ENCODE measurements at regions not wholly inside any gene's neighbourhood (a gene's known extent, or its start where the extent isn't known, plus 50 kb on each side); places are given as distances from the start of the nearest gene placed in this dataset.
"Not testable (repeated sequence)": the region's sequence is repeated elsewhere in the genome, so short reads cannot be mapped to it uniquely, and the experiment has no call there.

DNA sequence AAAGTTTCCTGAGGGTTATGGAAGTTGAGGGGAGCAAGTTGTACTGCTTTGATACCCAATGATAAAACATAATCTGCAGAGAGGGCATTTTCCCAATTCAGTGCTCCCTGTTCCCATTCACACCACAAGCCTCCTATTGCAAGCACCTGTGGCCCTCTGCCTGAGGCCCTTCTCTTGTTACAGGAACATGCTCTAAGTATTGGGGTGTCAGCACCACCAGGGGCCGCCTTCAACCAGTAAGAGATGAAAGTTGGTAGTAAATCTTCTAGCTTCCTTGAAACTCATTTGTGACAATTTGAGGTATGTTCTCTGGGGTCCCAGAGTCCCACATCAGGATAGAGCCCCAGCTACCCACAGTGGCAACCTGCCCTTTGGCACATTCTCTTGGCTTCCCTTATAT is 265.4 kb upstream of the ARHGEF26 start:
- no peak for DNase-seq

DNA sequence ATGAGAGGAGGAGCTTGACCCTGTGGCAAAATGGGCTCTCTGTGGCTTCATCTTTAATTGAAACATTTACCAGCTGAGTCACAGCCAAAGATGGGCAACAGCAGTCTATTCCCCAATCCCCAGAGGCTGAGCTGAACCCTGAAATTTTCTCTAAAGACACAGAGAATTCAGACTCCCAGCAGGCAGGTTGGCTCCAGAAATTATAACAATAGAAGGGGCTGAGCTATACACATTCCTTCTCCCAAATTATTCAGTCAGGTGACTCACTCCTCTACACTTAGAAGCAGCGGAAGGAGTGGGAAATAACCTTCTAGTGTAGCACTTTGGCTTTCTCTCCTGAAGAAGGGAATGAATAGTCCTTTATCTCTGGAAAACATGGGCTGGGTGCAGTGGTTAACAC is 264.3 kb upstream of the ARHGEF26 start:
- no peak for DNase-seq

DNA sequence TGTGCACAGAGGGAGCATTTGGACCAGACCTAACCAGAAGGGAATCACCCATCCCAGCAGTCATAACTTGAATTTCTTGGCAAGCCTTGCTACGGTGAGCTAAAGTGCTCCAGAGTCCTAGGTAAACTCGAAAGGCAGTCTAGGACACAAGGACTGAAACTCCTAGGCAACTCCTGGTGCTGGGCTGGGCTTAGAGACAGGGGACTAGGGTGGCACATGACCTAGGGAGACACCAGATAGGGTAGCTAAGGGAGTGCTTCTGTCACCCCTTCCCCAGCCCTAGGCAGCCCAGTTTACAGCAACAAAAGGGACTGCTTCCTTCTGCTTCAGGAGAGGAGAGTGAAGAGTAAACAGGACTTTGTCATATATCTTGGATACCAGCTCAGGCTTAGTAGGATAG is 256.4 kb upstream of the ARHGEF26 start:
- DNase-seq = no peak

DNA sequence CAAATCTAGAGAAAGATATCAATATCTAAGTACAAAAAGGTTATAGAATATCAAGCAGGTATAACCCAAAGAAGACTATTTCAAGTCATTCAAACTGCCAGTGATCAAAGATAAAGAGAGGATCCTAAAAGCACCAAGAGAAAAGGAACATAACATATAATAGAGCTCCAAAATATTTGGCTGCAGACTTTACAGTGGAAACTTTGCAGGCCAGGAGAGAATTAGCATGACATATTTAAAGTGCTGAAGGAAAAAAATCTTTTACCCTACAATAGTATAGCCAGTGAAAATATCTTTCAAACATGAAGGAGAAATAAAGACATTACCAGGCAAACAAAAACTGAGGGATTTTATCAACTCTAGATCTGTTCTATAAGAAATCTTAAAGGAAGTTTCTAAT is 254.3 kb upstream of the ARHGEF26 start:
- no peak for DNase-seq

DNA sequence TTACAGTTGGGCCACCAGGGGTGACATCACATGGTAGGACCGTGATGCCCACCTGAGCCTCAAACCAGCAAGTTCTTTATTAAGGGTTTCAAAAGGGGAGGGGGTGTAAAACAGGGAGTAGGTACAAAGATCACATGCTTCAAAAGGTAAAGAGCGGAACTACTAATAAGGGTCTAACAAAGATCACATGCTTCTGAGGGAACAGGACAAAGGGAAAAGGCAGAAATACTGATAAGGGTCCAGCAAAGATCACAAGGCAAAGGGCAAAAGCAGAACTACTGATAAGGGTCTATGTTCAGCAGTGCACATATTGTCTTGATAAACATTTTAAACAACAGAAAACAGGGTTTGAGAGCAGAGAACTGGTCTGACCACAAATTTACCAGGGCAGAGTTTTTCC is 246.8 kb upstream of the ARHGEF26 start:
- not testable (repeated sequence) for DNase-seq

DNA sequence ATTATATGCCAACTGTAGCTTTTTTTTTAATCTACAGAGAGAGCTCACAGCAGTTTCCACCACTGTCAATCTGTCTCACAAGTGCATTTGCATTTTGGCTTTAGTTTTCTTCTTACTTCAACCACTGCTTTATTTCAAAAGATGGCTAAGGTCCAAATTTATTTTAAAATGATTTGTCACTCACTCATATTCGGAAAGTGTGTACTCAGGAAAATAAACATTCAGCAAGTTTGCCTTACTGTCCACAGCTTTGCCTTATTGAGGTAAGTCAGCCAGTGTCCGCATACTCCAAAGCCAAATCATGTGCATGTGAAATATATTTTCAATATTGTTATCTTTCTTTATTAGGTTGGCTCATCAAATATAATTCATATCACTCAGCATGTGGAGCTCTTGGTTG is 240.7 kb upstream of the ARHGEF26 start:
- no peak for DNase-seq

DNA sequence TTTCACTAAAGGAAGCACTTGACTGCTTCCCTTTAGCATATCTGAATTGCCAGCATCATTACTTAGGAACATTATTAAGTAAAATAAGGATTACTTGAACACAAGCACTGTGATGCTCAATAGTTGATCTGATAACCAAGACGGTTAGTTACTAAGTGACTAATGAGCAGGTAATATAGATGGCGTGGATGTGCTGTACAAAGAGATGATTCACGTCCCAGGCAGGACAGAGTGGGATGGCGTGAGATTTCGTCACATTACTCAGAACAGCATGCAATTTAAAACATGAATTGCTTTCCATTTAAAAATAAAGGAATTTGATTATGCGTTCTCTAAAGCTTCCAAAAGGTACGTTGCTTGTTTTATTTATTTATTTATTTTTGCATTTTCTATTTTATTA is 240.0 kb upstream of the ARHGEF26 start:
- DNase-seq = no peak

DNA sequence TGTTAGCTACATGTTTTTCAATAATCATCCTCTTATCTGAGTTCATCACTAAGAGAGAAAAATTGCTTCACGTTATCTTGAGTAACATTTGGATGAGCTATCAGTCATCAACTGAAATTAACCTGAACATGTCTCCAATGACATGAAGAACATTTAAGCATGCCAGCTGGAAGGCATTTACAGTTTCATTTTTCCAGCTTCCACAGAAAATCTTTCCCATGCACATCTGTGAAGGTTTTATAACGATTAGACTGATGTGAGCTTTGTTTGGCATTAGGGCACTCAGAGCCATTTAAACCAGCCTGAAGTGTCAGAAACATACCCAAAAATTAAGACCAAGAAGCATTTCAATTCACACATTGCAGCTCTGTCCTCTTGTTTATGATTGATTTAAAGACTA is 235.8 kb upstream of the ARHGEF26 start:
- DNase-seq = no peak

DNA sequence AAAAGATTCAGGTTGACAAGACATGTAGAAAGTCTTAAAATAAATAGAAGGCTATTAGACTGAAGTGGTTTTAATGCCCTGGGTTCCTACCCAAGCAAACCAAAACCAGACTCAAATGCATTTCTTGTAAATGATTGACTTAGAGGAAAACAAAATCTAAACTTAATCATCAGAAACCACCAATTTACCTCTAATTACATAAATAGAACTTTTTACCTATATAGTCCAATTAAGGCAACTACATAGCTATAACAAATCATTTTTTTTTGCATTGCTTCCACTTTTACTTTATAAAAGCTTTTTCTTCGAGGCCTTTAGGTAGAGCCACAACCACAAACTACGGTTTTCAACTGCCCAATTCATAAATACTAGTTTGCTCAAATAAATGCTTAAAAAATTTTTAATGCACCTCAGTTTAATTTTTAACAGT is 231.3 kb upstream of the ARHGEF26 start:
- no peak for DNase-seq

DNA sequence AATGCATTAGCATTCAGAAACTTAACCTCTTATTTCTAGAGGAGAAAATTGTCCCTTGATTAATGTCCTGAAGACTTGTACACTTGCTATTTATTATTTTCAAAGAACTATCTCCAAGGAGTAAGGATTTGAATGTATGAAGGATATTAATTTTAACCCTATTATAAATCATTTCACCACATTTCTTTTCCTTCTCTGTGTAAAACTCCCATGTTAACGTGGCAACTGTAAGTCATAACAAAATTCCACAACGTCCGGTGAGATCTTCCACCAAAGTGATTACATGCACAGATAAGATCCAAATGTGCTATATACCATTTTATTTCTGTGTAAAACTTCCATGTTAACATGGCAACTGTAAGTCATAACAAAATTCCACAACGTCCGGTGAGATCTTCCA is 229.1 kb upstream of the ARHGEF26 start:
- DNase-seq = no peak

DNA sequence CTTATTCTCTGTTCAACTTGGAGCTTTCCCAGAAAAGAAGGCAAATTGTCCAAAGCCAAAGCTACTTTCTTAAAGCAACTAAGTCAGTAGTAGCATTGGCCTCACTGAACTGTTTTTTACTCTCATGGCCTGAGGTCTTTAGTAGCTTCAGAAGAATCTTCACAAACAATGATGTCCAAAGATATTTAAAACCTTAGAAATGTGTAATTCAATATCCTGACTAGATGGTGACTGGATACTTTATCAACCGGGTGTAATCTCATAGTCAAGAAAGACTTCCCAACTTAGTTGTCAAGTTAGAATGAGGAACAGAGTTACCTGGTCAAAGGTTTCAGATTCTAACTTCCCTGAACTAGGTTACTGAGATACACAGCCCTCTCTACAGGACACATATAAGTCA is 226.3 kb upstream of the ARHGEF26 start:
- DNase-seq = no peak

DNA sequence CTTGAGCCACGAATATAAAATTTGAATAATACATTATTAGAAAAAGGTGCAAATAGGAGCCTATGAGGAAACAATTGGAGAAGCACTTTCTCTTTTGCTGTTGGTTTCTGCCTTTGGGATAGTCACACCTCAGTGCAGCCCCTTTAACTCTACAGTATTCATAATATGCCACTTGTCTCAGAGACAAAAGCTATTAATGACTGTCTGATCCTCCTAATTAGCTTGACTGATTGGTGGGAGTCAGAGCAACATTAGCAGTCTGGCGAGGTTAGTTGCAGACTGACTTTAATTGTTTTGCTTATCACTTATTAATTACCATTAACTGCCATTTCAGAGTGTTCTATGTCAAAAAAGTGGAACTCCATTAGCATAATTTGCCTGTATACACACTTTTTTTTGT is 225.0 kb upstream of the ARHGEF26 start:
- DNase-seq = no peak

DNA sequence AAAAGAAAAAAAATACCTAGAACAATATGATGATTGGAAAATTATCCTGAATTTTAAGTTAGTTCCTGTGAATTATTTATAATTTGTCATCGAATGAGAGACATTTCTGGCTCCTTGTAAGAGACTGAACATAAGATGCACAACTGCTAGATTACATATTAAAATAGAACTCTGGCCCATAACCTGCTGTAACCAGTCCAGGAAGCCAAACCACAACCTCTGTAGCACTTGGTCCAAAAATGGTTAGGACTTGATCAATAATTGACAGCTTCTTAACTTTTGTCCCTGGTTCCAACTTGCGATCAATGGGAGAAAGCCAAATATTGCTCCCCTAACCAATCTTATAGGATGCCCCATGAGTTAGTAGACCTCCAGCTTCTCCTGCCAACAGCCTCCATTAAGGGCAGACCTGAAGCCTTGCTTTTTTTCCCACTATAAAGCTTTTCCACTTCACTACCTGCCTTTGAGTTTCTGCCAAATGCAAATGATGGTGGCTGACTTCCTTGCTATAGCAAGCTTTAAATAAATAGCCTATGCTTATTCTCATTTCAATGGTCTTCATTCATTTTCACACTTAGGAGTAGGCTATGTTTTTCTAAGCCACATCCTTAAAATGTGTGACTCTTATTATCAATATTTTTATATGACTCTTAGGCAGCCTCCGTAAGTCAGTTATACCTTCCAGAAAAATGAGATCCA is 224.0 kb upstream of the ARHGEF26 start:
- DNase-seq = no peak

DNA sequence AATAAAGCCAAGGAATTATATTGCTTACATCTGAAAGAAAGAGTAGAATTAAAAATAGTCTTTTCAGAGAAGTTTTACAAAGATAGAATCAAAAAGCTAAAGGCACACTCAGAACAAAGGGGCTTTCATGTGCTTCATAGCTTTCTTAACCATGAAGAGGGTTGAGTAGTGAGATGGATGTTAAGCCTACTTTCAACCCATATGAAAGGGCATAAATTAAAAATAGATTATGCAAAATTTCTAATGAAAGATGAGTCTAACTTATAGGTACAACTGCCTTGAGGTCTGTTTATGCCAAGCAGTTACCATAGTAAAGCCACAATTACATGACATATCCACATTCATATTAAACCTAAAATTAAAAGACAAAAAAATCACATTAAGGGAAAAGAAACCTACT is 223.3 kb upstream of the ARHGEF26 start:
- DNase-seq = no peak

DNA sequence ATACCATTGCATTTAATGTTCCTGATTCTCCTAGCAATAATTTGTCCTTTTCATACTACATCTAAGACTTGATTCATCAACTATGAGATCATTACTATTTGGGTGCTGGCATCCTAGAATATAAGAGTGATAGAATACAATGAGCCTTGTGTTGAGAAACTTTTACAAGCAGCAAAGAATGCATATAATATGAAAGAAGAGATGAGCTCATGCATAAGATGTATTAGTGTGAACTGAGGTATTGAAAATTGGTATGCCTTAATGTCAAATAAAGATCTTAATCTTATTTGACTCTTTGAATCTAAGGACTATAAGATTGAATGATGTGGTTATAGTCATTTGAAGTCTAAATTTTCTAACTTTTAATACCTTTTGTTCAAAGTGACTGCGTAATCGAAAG is 220.0 kb upstream of the ARHGEF26 start:
- DNase-seq = no peak

DNA sequence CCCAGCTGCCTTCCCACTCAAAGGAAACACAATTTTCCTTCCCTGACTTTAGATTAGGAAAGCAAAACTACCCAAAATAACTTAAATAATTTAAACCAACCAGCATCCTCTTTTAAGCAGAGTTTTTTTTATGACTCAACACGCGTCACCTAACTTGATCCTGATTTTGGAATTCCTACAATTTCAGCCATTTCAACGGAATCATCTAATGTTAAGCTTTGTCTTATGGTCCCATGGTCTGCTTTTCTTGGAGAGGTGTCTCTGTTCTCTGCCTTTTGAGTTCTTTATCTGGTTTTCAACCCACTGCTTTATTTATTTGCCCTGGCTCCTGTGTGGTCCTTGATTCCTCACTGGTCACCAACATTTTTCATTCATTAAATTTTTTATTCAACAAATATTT is 219.2 kb upstream of the ARHGEF26 start:
- DNase-seq = no peak

DNA sequence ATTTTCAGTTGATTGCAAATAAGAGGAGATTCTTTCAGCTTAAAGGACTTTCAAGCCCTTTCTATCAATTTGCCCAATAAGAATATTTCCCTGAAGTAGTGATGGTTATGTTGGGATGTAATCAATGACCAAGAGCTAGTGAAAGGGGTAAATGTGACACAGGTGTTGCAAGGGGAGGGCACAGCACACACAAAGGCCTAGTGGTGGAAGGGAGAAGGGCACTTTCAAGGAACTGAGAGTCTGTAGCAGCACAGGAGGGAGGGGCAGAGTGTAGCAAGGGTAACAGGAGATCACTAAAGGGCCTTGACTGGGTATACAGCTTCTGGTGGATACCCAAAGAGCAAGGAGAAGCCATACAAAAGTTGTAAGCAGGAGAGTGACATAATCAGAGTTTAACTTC is 217.8 kb upstream of the ARHGEF26 start:
- no peak for DNase-seq

DNA sequence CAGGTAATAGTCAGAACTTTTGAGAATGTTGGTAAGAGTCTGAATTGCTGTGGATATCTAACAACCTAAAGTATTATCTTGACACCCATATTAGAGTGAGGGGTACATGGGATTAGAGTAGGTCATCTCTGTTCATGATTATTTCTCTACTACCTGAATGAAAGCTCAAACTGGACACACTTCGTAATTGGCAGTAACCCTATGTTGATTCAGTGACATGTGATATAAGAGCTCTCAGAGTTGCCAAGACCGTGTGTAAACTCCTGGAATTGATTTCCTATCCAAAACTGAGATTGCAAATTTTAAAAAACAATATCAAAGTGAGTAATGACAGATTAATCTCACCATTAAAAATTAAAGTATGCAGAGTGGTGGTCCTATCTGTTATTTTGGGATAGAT is 214.8 kb upstream of the ARHGEF26 start:
- no peak for DNase-seq

DNA sequence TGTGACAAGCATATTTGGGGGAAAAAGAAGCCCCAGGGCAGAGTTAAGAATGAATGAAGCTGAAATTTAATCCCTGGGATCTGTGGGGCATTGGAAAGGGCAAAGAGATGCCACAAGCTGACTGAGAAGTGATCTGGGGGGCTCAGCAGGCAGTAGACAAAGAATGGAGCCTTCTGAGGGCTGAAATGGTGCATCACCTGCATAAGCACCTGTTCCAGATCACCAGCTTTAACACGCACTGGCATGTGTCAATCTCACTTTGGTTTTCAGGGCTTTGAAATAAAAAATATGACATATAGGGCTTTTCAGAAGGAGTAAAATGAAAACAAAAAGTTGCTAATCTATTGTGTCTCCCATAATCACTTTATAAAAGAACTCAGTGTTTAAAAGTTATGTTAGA is 210.8 kb upstream of the ARHGEF26 start:
- no peak for DNase-seq

DNA sequence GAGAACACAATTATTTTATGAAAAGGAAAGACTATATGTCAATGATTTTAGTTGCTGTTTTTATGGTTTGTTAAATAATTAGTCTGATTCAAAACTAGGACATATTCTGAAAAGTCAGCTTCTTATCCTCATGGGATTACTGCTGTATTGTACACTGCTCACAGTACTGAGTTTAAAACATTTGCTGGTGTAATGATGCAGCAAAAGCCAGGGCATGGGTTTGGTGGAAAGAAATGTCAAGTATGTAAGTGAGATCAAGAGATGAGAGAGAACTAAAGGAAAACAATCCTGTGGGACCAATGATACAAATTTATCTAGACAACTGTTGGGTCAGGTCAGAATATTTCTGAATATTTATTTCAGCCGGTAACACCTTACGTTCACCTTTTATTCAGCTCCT is 210.1 kb upstream of the ARHGEF26 start:
- DNase-seq = no peak

DNA sequence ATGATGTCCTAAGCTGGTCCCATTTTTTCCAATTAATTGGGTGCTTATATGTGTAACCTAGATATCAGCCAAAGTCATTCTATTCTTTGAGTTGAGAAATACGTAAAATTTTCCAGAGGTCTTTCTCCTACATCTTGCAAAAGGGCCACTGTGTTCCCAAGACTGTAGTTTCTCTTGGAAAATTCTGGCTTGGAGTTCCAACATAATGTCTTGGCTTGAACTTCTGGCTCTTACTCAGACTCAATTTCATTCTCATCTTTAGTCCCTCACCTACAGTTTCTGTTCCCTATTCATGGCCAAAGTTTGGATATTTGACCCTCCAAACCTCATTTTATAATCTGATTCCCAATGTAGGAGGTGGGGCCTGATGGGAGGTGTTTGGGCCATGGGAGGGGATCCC is 201.4 kb upstream of the ARHGEF26 start:
- DNase-seq = no peak

DNA sequence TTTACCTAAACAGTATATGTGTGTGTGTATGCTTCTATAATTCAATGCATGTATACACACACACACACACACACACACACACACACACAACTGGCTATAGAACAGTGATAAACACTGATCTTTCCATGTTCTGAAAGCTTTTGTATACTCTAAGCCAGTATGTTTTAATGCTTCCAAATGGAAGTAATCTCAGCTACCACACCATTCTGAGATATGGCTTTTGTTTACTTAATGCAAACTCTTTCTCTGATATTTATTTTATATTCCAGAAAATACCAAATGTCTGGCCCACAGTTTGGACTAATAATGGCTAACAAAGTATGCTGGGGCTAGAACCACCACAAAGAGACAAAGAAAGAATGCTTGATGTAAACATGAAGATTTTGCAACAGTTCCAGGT is 199.4 kb upstream of the ARHGEF26 start:
- DNase-seq = no peak

DNA sequence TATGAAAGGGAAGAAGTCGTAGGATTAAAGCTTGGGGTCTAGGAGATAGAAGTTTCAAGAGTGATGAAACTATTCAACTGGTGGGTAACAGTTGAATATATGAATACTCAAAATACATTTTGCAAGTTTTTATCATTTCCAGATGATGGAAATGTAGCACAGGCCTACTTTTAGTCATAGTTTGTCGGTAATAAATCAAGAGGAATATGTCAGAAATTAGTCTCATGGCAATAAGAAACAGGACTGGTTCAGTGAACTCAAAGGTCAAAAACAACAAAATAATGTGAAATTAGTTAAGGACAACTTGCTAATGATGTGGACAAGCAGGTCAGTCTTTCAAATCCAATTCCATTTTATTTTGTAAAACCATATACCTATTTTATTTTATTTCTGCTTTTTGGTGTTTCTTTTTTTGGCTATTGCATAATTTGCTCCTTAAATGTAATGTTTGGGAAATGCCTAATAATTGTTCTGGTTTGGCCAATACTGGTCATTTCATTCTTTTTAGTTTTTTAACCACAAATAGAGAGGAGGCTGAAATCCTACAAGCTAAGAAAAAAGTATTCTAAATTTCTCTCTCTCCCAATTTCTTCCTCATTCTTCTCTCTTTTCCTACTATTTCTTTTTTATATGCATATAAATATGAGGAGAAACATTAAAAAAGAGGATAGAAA is 195.2 kb upstream of the ARHGEF26 start:
- DNase-seq = no peak

DNA sequence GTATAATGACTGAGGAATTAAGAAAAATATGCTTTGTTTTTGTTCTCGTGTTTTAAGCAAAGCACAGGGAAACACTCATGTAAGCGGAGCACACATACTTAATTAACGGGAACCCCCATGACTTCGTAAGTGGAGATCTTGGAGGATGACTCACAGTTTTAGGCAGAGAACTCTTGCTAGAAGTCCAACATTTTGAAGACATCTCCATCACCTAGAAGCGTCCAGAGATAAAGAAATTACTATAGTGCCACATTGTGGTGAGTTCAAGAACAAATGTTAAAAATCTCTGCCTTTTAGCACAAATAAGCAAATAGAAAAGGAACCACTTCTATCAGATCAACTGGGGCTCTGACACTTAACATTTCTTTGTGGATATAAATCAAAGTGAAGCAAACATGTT is 194.1 kb upstream of the ARHGEF26 start:
- DNase-seq = peak in 1 of 2 experiments; percentile 26

DNA sequence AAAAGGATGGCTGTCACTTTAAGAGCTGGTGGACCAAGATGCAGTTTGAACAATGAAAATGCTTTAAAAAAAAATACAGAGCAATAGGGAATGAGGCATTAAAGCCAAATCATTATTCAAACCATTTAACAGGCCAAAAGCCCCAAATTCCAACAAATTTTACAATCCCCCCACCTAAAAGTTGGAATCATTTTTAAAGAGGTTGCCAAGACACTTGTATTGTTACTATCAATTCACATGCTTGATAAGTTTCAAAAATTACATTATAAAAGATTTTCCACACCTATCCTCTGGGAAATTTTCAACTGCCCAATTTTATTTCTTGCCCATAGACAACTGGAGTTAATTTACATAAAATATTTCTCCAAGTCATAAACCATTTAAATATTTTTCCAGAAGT is 192.3 kb upstream of the ARHGEF26 start:
- no peak for DNase-seq

Data from NCI-H2081 (cell line).